ENCODE measurements at regions not wholly inside any gene's neighbourhood (a gene's known extent, or its start where the extent isn't known, plus 50 kb on each side); places are given as distances from the start of the nearest gene placed in this dataset.

GRCh38 chr16:19945934-19946333, 61.3 kb upstream of the GPRC5B start:
- DNase-seq = no peak
- Mint-ChIP-seq H3K36me3 (ENCODE audit: low read depth) (peaks cover 2% of the 10 kb centered on the region), H3K27ac (no peak overlapping the region), H3K4me3 (no peak overlapping the region), H3K4me1 (no peaks in the 10 kb centered on the region), H3K27me3 (peaks cover 54% of the 10 kb centered on the region)
- H3K9me3 ChIP-seq (ENCODE audit: control insufficient read depth, low read length, poor library complexity, severe bottlenecking) = no peaks in the 10 kb centered on the region
- no peak for ATAC-seq

- Mint-ChIP-seq H3K27ac (no peak overlapping the region), H3K4me1 (no peaks in the 10 kb centered on the region), H3K27me3 (peaks cover 42% of the 10 kb centered on the region), H3K36me3 (ENCODE audit: low read depth) (peaks cover 3% of the 10 kb centered on the region), H3K4me3 (no peak overlapping the region)
- no peak for ATAC-seq
- DNase-seq = no peak
- H3K9me3 ChIP-seq (ENCODE audit: control insufficient read depth, low read length, poor library complexity, severe bottlenecking) = no peaks in the 10 kb centered on the region
Observed at GRCh38 chr16:19940195-19940594, 55.5 kb upstream of the GPRC5B start.

DNA sequence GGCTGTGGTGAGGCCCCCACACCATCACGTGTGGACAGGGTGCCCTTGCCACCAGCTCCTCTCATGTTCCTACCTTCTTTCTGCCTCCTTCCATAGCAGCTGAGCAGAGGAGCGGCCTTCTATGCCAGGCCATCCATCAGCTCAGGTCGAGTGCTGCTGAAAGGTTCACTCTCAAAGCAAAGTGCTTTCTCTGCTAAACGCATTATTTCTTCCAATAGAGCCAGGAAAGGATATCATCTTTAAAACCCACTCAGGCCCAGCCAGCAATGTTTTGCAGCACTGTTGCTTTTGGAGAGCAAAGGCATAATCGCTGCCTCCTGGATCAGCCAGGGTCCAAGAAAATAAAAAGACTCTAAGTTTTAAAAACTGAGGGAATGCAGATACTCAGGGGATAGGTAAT, 54.9 kb upstream of the GPRC5B start:
- peaks cover 4% of the 10 kb centered on the region for H3K36me3 Mint-ChIP-seq (ENCODE audit: low read depth)
- no peaks in the 10 kb centered on the region for H3K4me1 Mint-ChIP-seq
- ATAC-seq (no peak), DNase-seq (no peak)
- peaks cover 42% of the 10 kb centered on the region for H3K27me3 Mint-ChIP-seq
- H3K9me3 ChIP-seq (ENCODE audit: control insufficient read depth, low read length, poor library complexity, severe bottlenecking) = no peaks in the 10 kb centered on the region
- H3K4me3 Mint-ChIP-seq = no peak overlapping the region
- no peak overlapping the region for H3K27ac Mint-ChIP-seq

GRCh38 chr16:19938536-19938935, 53.9 kb upstream of the GPRC5B start:
- H3K27me3 Mint-ChIP-seq = peaks cover 41% of the 10 kb centered on the region
- H3K4me1 Mint-ChIP-seq = no peaks in the 10 kb centered on the region
- H3K27ac Mint-ChIP-seq = no peak overlapping the region
- ATAC-seq = no peak
- no peaks in the 10 kb centered on the region for H3K9me3 ChIP-seq (ENCODE audit: control insufficient read depth, low read length, poor library complexity, severe bottlenecking)
- no peak for DNase-seq
- H3K36me3 Mint-ChIP-seq (ENCODE audit: low read depth) = peaks cover 4% of the 10 kb centered on the region
- H3K4me3 Mint-ChIP-seq = no peak overlapping the region

GRCh38 chr16:19936441-19936840, 51.8 kb upstream of the GPRC5B start:
- DNase-seq (no peak), ATAC-seq (no peak)
- Mint-ChIP-seq H3K27me3 (peaks cover 42% of the 10 kb centered on the region), H3K4me3 (no peak overlapping the region), H3K4me1 (no peaks in the 10 kb centered on the region), H3K36me3 (ENCODE audit: low read depth) (peaks cover 4% of the 10 kb centered on the region), H3K27ac (no peak overlapping the region)
- H3K9me3 ChIP-seq (ENCODE audit: control insufficient read depth, low read length, poor library complexity, severe bottlenecking) = no peaks in the 10 kb centered on the region

GRCh38 chr16:19935694-19936093, 51.0 kb upstream of the GPRC5B start:
- Mint-ChIP-seq H3K27me3 (peaks cover 37% of the 10 kb centered on the region), H3K4me1 (no peaks in the 10 kb centered on the region), H3K36me3 (ENCODE audit: low read depth) (peaks cover 4% of the 10 kb centered on the region), H3K4me3 (no peak overlapping the region), H3K27ac (no peak overlapping the region)
- no peak for ATAC-seq
- DNase-seq = no peak
- no peaks in the 10 kb centered on the region for H3K9me3 ChIP-seq (ENCODE audit: control insufficient read depth, low read length, poor library complexity, severe bottlenecking)

Data from T-helper 17 cell (primary cell).